Endothelial cell of umbilical vein (primary cell): ENCODE measurements at regions not wholly inside any gene's neighbourhood (a gene's known extent, or its start where the extent isn't known, plus 50 kb on each side); places are given as distances from the start of the nearest gene placed in this dataset.

Experiments used
- BruUV-seq: library from RNA; stranded (reverse); fragments of 400-500 nt; replicated peaks from 2 replicates; lab custom pipeline; 2021; lab: Mats Ljungman, UMichigan
- CTCF ChIA-PET: fragments of 300-600, 350-600 bp; sonication (Branson Sonifier 250); formaldehyde crosslinking; loops from one replicate; lab custom pipeline; 2021; ENCODE audit warnings: antibody characterized with exemption, inconsistent platforms; lab: Charles Lee
- POLR2A ChIA-PET: fragments of 300-600, 350-600 bp; sonication (Branson Sonifier 250); formaldehyde crosslinking; loops from one replicate; lab custom pipeline; 2021; ENCODE audit warnings: antibody characterized with exemption, inconsistent platforms; lab: Charles Lee
- DNase-seq: peaks from one replicate; pipeline ENCODE4 v3.0.0-alpha.2; 2011; ENCODE audit warnings: low read depth, low spot score
- FAIRE-seq: peaks from 2 replicates; lab custom pipeline; 2011; peaks lifted over from hg19 to GRCh38; lab: Jason Lieb, UNC
- H2AFZ ChIP-seq: 2 replicates; pipeline ENCODE4 v1.6.0; 2012; ENCODE audit warnings: low read depth, low read length, control low read depth, inconsistent platforms
- H3K27ac ChIP-seq: 2 replicates; pipeline ENCODE4 v1.5.1; 2011; ENCODE audit warnings: low read depth, mild to moderate bottlenecking, control low read depth, low read length, moderate library complexity; ENCODE audit not compliant: insufficient read depth
- H3K27me3 ChIP-seq, 2 experiments: 2 replicates each; pipeline versions ENCODE4 v1.6.0 to v1.6.1; 2011; ENCODE audit warnings: low read length in 2 of 2, mixed read lengths in 1 of 2; ENCODE audit not compliant: control insufficient read depth in 2 of 2, insufficient read depth in 2 of 2
- H3K36me3 ChIP-seq, 2 experiments: 2 replicates in 1 of 2; 3 replicates in 1 of 2; pipeline ENCODE4 v1.5.1; 2011; ENCODE audit warnings: low read length in 2 of 2, mild to moderate bottlenecking in 1 of 2, moderate library complexity in 1 of 2; ENCODE audit not compliant: control insufficient read depth in 2 of 2, insufficient read depth in 2 of 2; ENCODE audit errors: extremely low read depth in 1 of 2
- H3K4me1 ChIP-seq: 3 replicates; pipeline ENCODE4 v1.5.1; 2011; ENCODE audit warnings: mild to moderate bottlenecking, low read length; ENCODE audit not compliant: control insufficient read depth, insufficient read depth; ENCODE audit errors: extremely low read depth
- H3K4me2 ChIP-seq: 2 replicates; pipeline ENCODE4 v1.6.1; 2011; ENCODE audit warnings: low read length, control low read depth, mixed read lengths; ENCODE audit not compliant: insufficient read depth
- H3K4me3 ChIP-seq, 3 experiments: fragments of 200-600 bp in 1 of 3; sonication (generic), shearing (Covaris generic) in 1 of 3; replicated peaks in 1 of 3; 2 replicates each; pipeline ENCODE4 v1.5.1; 2011 to 2016; ENCODE audit warnings: control low read depth in 3 of 3, low read length in 3 of 3, mild to moderate bottlenecking in 2 of 3, inconsistent platforms in 1 of 3, low read depth in 1 of 3, moderate library complexity in 1 of 3; ENCODE audit not compliant: insufficient read depth in 1 of 3
- H3K79me2 ChIP-seq: 2 replicates; pipeline ENCODE4 v1.6.0; 2012; ENCODE audit warnings: low read length, inconsistent platforms; ENCODE audit not compliant: control insufficient read depth, insufficient read depth
- H3K9ac ChIP-seq: replicated peaks from 2 replicates; pipeline ENCODE3; 2011; ENCODE audit warnings: low read length, control low read depth; ENCODE audit not compliant: insufficient read depth; ENCODE audit errors: extremely low read depth
- H3K9me1 ChIP-seq: replicated peaks from 3 replicates; pipeline ENCODE4 v1.6.0; 2011; ENCODE audit warnings: mild to moderate bottlenecking, low read length; ENCODE audit not compliant: control insufficient read depth, insufficient read depth; ENCODE audit errors: extremely low read depth
- H3K9me3 ChIP-seq: replicated peaks from 2 replicates; pipeline ENCODE4 v1.5.1; 2012; ENCODE audit warnings: low read length, inconsistent platforms; ENCODE audit not compliant: control insufficient read depth, insufficient read depth
- H4K20me1 ChIP-seq: replicated peaks from 2 replicates; pipeline ENCODE3; 2011; ENCODE audit warnings: mild to moderate bottlenecking, low read length; ENCODE audit not compliant: control insufficient read depth, insufficient read depth; ENCODE audit errors: extremely low read depth
- CTCF ChIP-seq, 2 donors: IDR thresholded peaks; 1 replicate in 1 of 2; 2 replicates in 1 of 2; pipeline ENCODE4 v1.5.1; 2011; ENCODE audit warnings: low read length in 2 of 2, mild to moderate bottlenecking in 2 of 2, moderate library complexity in 2 of 2, control low read depth in 1 of 2, inconsistent platforms in 1 of 2, low read depth in 1 of 2; ENCODE audit not compliant: insufficient read depth in 1 of 2; ENCODE audit errors: extremely low read depth in 1 of 2
- EZH2 ChIP-seq: IDR thresholded peaks from 2 replicates; pipeline ENCODE4 v1.6.1; 2012; ENCODE audit warnings: borderline replicate concordance, low read depth, mild to moderate bottlenecking, moderate library complexity, low read length, inconsistent platforms; ENCODE audit not compliant: severe bottlenecking
- FOS ChIP-seq: IDR thresholded peaks from 2 replicates; pipeline ENCODE4 v1.6.1; 2011; ENCODE audit warnings: mild to moderate bottlenecking, low read length, moderate library complexity, borderline replicate concordance; ENCODE audit not compliant: insufficient read depth
- GATA2 ChIP-seq: IDR thresholded peaks from 2 replicates; pipeline ENCODE4 v1.7.0; 2011; ENCODE audit warnings: low read depth, mild to moderate bottlenecking, moderate library complexity, mixed read lengths, low read length; ENCODE audit not compliant: insufficient read length, insufficient read depth
- JUN ChIP-seq: IDR thresholded peaks from 2 replicates; pipeline ENCODE4 v1.6.1; 2011; ENCODE audit warnings: borderline replicate concordance, low read depth; ENCODE audit not compliant: insufficient read length, insufficient read depth
- MAX ChIP-seq: IDR thresholded peaks from 2 replicates; pipeline ENCODE4 v1.6.1; 2011; ENCODE audit not compliant: insufficient read depth, insufficient read length
- MYC ChIP-seq: IDR thresholded peaks from one replicate; pipeline ENCODE4 v1.6.1; 2011; ENCODE audit warnings: mild to moderate bottlenecking, low read depth, low read length
- POLR2A ChIP-seq: IDR thresholded peaks from 2 replicates; pipeline ENCODE4 v1.6.1; 2012; ENCODE audit warnings: low read depth, mild to moderate bottlenecking, control low read depth, low read length
- POLR2AphosphoS5 ChIP-seq: IDR thresholded peaks from 2 replicates; pipeline ENCODE4 v1.6.1; 2012; ENCODE audit warnings: low read depth, mild to moderate bottlenecking, control low read depth, low read length, moderate library complexity; ENCODE audit not compliant: insufficient read depth
- dilution Hi-C: fragments of 300-500 bp; cut with MboI; formaldehyde crosslinking; loops from one replicate; pipeline ENCODE4 v1.15.0; 2019; ENCODE audit warnings: low sequenced_read_pairs; ENCODE audit not compliant: extremely low pct_ligation_motif_present
- intact Hi-C: fragments of 100-400 bp; cut with micrococcal nuclease; formaldehyde crosslinking; loops from one replicate; pipeline ENCODE4 v1.10.0; 2022

GRCh38 chr20:56868746-56869145 is 239.6 kb downstream of the TFAP2C start:
- BruUV-seq: no TSS peak
- Histone ChIP-seq H3K4me3 (no peak overlapping the region), H4K20me1 (no peaks in the 10 kb centered on the region), H3K36me3 (no peaks in the 10 kb centered on the region), H3K4me1 (no peaks in the 10 kb centered on the region), H3K9me3 (no peaks in the 10 kb centered on the region), H3K9ac (no peak overlapping the region), H3K27ac (no peak overlapping the region), H3K27me3 (no peaks in the 10 kb centered on the region), H2AFZ (no peak overlapping the region), H3K4me2 (no peak overlapping the region), H3K79me2 (no peaks in the 10 kb centered on the region), H3K9me1 (no peaks in the 10 kb centered on the region)
- POLR2A ChIA-PET: no interaction called here
- intact Hi-C loops: no loop called here
- CTCF ChIA-PET: no interaction called here
- FAIRE-seq (no peak), DNase-seq (no peak)
- dilution Hi-C loops: no loop called here
- TF ChIP-seq EZH2: no peak
- no peak for TF ChIP-seq POLR2AphosphoS5
- no peak for TF ChIP-seq MYC
- TF ChIP-seq POLR2A: no peak
- TF ChIP-seq FOS: no peak
- TF ChIP-seq JUN: no peak
- no peak for TF ChIP-seq MAX
- TF ChIP-seq GATA2: no peak
- TF ChIP-seq CTCF (IDR thresholded peaks at IDR 0.05; ENCODE audit: extremely low read depth in 1 of 2, insufficient read depth in 1 of 2, low read depth in 1 of 2, low read length in 2 of 2): no peak
